Neural progenitor cell (in vitro differentiated cells): ENCODE measurements at regions not wholly inside any gene's neighbourhood (a gene's known extent, or its start where the extent isn't known, plus 50 kb on each side); places are given as distances from the start of the nearest gene placed in this dataset.

ENCODE experiments used
- CTCF ChIP-seq: fragments of 200-600 bp; sonication (generic); IDR thresholded peaks from 2 replicates; pipeline ENCODE4 v1.5.1; 2017; ENCODE audit warnings: antibody characterized with exemption, mild to moderate bottlenecking
- EZH2 ChIP-seq: fragments of 200-600 bp; sonication (generic); IDR thresholded peaks from 2 replicates; pipeline ENCODE4 v1.6.1; 2017; ENCODE audit warnings: antibody characterized with exemption, mild to moderate bottlenecking, moderate library complexity
- EZH2phosphoT487 ChIP-seq: fragments of 200-600 bp; sonication (generic); IDR thresholded peaks from 2 replicates; pipeline ENCODE4 v1.6.1; 2017; ENCODE audit warnings: antibody characterized with exemption

- TF ChIP-seq CTCF, result no peak
- TF ChIP-seq EZH2phosphoT487, result no peak
- no peak for TF ChIP-seq EZH2
These were observed 821.3 kb downstream of the BRD1 start for GRCh38 chr22:49006207-49007012.
